GM12878 (cell line): ENCODE measurements at regions not wholly inside any gene's neighbourhood (a gene's known extent, or its start where the extent isn't known, plus 50 kb on each side); places are given as distances from the start of the nearest gene placed in this dataset.

Experiments used
- CHD2 ChIP-seq: IDR thresholded peaks from 2 replicates; pipeline ENCODE4 v1.6.1; 2011; ENCODE audit warnings: low read depth, low read length, improper control_type of control experiment, borderline replicate concordance
- CTCF ChIP-seq, 3 experiments: IDR thresholded peaks in 2 of 3; conservative IDR thresholded peaks in 1 of 3; 2 replicates each; pipeline ENCODE4 v1.5.1; 2011; ENCODE audit warnings: low read depth in 3 of 3, low read length in 3 of 3, mild to moderate bottlenecking in 3 of 3, control low read depth in 2 of 3, moderate library complexity in 2 of 3, inconsistent platforms in 1 of 3, mixed read lengths in 1 of 3; ENCODE audit not compliant: control insufficient read depth in 2 of 3, insufficient read depth in 1 of 3; ENCODE audit errors: extremely low read depth in 1 of 3
- EZH2 ChIP-seq: IDR thresholded peaks from 2 replicates; pipeline ENCODE4 v1.6.1; 2012; ENCODE audit warnings: low read depth, mild to moderate bottlenecking, control low read depth, inconsistent platforms, low read length, borderline replicate concordance; ENCODE audit not compliant: control insufficient read depth
- HDAC6 ChIP-seq: fragments of 200-600 bp; sonication (generic); IDR thresholded peaks from one replicate; pipeline ENCODE4 v1.8.0; 2017; ENCODE audit warnings: antibody characterized with exemption; ENCODE audit not compliant: unreplicated experiment
- POLR2A ChIP-seq: IDR thresholded peaks from 2 replicates; pipeline ENCODE4 v1.6.1; 2011; ENCODE audit warnings: low read depth, mild to moderate bottlenecking, low read length
- POLR2AphosphoS2 ChIP-seq: IDR thresholded peaks from 2 replicates; pipeline ENCODE4 v1.6.1; 2011; ENCODE audit warnings: low read depth, mild to moderate bottlenecking, low read length, improper control_type of control experiment, moderate library complexity
- POLR2AphosphoS5 ChIP-seq: IDR thresholded peaks from 2 replicates; pipeline ENCODE4 v1.6.1; 2011; ENCODE audit warnings: mild to moderate bottlenecking, low read length, inconsistent platforms
- RB1 ChIP-seq: fragments of 450-650 bp; formaldehyde crosslinking; IDR thresholded peaks from 2 replicates; pipeline ENCODE4 v1.6.1; 2017; ENCODE audit warnings: mild to moderate bottlenecking, borderline replicate concordance

GRCh38 chr18:24785019-24785418 is 324.6 kb downstream of the HRH4 start:
- TF ChIP-seq RB1 (no peak), EZH2 (no peak), POLR2AphosphoS2 (no peak), POLR2AphosphoS5 (no peak), POLR2A (no peak), HDAC6 (no peak), CHD2 (no peak), CTCF (IDR thresholded peaks at IDR 0.05 in 2 of 3, conservative IDR thresholded peaks at IDR 0.05 in 1 of 3; ENCODE audit: control insufficient read depth in 2 of 3, extremely low read depth in 1 of 3, insufficient read depth in 1 of 3, low read depth in 3 of 3, low read length in 3 of 3) (no peak)
